ENCODE measurements at regions not wholly inside any gene's neighbourhood (a gene's known extent, or its start where the extent isn't known, plus 50 kb on each side); places are given as distances from the start of the nearest gene placed in this dataset.

- TF ChIP-seq CTCF (IDR thresholded peaks at IDR 0.05) (no peak), ZFX (IDR thresholded peaks at IDR 0.05; ENCODE audit: borderline replicate concordance) (no peak)
- H3K27ac ChIP-seq = no peak overlapping the region
Measured at GRCh38 chr6:148116001-148116400, 226.6 kb upstream of the SASH1 start.

GRCh38 chr6:148118244-148118643 is 224.4 kb upstream of the SASH1 start:
- TF ChIP-seq ZFX (IDR thresholded peaks at IDR 0.05; ENCODE audit: borderline replicate concordance) = no peak
- TF ChIP-seq CTCF (IDR thresholded peaks at IDR 0.05) = no peak
- H3K27ac ChIP-seq = no peak overlapping the region

GRCh38 chr6:148128014-148128730 is 214.5 kb upstream of the SASH1 start:
- H3K27ac ChIP-seq = no peak overlapping the region
- no peak for TF ChIP-seq CTCF (IDR thresholded peaks at IDR 0.05)
- TF ChIP-seq ZFX (IDR thresholded peaks at IDR 0.05; ENCODE audit: borderline replicate concordance) = no peak

GRCh38 chr6:148134592-148134991 is 208.0 kb upstream of the SASH1 start:
- no peak for TF ChIP-seq ZFX (IDR thresholded peaks at IDR 0.05; ENCODE audit: borderline replicate concordance)
- TF ChIP-seq CTCF (IDR thresholded peaks at IDR 0.05) = no peak

GRCh38 chr6:148136586-148136985 is 206.1 kb upstream of the SASH1 start:
- H3K27ac ChIP-seq = no peak overlapping the region
- TF ChIP-seq CTCF (IDR thresholded peaks at IDR 0.05) = no peak
- TF ChIP-seq ZFX (IDR thresholded peaks at IDR 0.05; ENCODE audit: borderline replicate concordance) = no peak

More at GRCh38 chr6:148134592-148134991, 208.0 kb upstream of the SASH1 start:
- H3K27ac ChIP-seq = peak overlapping the region; percentile 40; the same call in 1 of the 2 replicates

- TF ChIP-seq ZFX (IDR thresholded peaks at IDR 0.05; ENCODE audit: borderline replicate concordance) (no peak), CTCF (IDR thresholded peaks at IDR 0.05) (no peak)
- no peak overlapping the region for H3K27ac ChIP-seq
Measured at GRCh38 chr6:148137652-148138051, 205.0 kb upstream of the SASH1 start.

GRCh38 chr6:148138573-148138972 is 204.1 kb upstream of the SASH1 start:
- H3K27ac ChIP-seq = no peak overlapping the region
- no peak for TF ChIP-seq ZFX (IDR thresholded peaks at IDR 0.05; ENCODE audit: borderline replicate concordance)
- TF ChIP-seq CTCF (IDR thresholded peaks at IDR 0.05) = no peak
